COLO829 (cell line): ENCODE measurements at regions not wholly inside any gene's neighbourhood (a gene's known extent, or its start where the extent isn't known, plus 50 kb on each side); places are given as distances from the start of the nearest gene placed in this dataset.
"Not testable (repeated sequence)": the region's sequence is repeated elsewhere in the genome, so short reads cannot be mapped to it uniquely, and the experiment has no call there.

Experiments
- DNase-seq: peaks from one replicate; pipeline ENCODE4 v3.0.0; 2012; ENCODE audit warnings: low spot score

DNA sequence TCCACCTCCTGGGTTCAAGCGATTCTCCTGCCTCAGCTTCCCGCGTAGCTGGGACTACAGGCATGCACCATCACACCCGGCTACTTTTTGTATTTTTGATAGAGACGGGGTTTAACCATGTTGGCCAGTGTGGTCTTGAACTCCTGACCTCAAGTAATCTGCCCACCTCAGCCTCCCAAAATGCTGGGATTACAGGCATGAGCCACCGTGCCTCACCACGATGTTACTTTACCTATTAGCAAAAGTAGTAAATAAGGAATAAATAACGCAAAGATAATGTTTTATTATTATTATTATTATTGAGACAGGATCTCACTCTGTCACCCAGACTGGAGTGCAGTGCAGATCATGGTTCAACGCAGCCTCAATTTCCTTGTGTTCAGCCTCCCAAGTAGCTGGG is 145.9 kb downstream of the NPIPB5 start:
- DNase-seq: not testable (repeated sequence)

GRCh38 chr16:22659933-22660332 is 149.2 kb downstream of the NPIPB5 start:
- DNase-seq: no peak

- no peak for DNase-seq
These were observed 149.9 kb downstream of the NPIPB5 start for GRCh38 chr16:22660441-22661160.

GRCh38 chr16:22661161-22661647 is 150.5 kb downstream of the NPIPB5 start:
- no peak for DNase-seq

GRCh38 chr16:22662958-22663357 is 151.0 kb upstream of the HS3ST2 start:
- DNase-seq: not testable (repeated sequence)

DNA sequence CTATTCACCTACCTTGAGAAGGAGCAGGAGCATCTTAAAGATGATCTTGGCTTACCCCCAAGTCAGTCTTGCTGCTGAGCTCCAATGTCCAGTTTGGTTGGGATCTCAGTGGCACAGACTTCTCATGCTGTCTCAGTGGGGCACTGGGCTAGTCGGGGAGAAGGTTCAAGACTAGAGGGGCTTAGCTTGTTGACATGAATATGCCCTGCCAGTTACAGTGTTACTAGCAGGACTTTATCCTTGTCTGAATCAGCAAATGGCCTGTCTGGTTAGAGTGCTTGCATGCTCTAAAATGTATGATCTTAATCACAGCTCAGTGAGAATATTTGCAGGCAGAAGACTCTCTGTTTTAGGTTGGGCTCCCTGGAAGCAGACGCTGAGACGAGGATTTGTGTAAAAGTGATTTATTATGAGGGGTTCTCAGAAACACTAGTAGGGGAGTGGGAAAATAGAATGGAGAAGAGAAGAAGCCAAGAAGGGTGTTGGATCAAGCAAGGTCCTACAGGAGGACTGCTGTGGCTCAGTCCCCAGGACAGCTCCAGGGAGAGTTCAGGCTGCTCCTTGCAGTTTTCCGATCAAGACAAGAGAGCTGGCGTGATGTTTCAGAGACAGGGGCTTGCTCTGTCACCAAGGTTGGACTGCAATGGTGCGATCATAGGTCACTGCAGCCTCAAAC is 150.4 kb upstream of the HS3ST2 start:
- no peak for DNase-seq

- no peak for DNase-seq
These were observed 149.8 kb upstream of the HS3ST2 start for GRCh38 chr16:22664132-22664531.

DNA sequence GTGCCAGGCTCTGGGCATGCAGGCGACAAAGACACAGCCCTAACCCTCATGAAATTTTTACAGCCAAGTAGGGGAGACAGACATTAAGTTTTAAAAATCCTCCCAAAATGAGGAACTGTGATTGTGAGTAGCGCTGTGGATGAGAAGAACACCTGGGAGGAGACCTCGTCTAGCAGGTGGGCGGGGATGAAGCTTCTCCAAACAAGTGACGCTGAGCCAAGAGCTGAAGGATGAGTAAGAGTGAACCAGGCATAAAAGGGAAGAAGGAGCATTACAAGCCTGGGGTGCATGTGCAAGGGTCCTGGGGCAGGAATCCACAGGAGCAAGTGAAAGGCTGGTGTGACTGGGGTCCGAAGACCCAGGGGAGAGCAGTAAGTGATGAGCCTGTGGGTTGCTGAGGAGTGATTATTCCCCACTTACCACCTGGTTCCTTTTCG is 149.4 kb upstream of the HS3ST2 start:
- DNase-seq: no peak

- DNase-seq: no peak
These were observed 148.7 kb upstream of the HS3ST2 start for GRCh38 chr16:22665048-22665797.

DNA sequence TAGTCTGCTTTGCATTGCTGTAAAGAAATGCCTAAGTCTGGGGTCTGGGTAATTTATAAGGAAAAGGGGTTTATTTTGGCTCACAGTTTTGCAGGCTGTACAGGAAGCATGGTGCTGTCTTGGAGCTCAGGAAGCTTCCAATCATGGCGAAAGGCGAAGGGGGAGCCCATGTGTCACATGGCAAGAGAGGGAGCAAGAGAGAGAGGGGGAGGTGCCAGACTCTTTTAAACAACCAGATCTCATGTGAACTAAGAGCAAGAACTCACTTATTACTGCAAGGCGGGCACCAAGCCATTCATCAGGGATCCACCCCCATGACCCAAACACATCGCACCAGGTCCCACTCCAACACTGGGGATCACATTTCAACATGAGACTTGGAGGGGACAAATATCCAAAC is 148.2 kb upstream of the HS3ST2 start:
- no peak for DNase-seq

GRCh38 chr16:22668318-22668717 is 145.6 kb upstream of the HS3ST2 start:
- no peak for DNase-seq

DNA sequence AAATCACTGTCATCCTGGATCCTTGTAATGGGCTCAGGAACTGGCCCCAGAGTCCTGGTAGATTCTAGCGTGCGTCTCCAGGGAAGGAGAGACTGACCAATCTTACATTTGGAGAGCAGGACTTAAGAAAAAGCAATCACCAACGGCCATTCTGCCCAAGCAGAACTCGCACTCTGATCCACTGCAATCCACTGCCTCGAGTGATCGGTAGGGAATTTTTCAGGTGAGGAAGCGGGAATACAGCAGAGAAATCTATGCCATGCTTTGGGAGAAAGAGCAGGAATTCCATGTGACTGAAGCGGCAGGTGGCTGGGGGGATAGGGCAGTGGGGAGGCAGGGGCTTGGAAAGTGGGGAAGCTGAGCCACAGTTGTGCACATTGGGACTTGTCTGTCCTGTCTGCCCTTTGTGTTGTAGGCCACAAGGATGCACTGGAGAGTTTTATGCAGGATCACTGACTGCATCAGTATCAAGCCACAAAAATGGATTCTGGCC is 143.9 kb upstream of the HS3ST2 start:
- DNase-seq: no peak

- DNase-seq: peak; percentile 66
These were observed 143.4 kb upstream of the HS3ST2 start for GRCh38 chr16:22670551-22671041.

- no peak for DNase-seq
These were observed 142.5 kb upstream of the HS3ST2 start for GRCh38 chr16:22671301-22672076.

DNA sequence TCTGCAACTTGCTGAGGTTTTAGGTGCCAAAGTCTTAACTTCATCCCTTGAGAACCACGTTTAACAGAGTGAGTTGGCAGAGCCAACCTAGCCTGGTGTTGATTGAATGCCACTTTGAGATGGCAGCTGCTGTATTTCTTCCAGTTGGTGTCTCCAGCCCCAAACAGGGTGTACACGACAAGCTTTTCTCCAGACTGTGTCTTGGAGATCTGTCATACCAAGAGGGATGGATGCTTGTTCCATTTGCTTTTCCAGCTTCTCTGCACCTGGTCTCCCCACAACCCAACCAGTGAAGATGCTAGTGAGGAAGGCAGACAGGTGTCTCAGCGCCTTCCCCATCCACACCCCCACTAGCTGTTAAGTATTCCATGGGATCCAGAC is 141.1 kb upstream of the HS3ST2 start:
- no peak for DNase-seq

GRCh38 chr16:22673421-22673831 is 140.5 kb upstream of the HS3ST2 start:
- DNase-seq: no peak

DNA sequence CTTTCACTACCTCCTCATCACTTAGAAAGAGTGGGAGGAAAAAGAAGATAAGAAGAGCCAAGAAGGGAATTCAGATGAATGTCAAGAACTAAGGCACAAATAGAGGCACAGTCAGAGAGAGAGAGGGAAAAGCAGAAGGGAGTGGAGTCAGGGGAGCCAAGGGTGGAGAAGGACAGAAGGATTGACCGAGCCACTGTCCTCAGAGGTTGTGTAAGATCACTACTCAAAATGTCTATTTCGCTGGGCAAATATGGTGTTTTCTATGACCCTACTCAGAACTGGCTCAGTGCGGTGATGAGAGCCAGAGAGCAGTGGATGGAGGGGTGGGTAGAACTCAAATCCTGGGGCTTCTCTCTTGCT is 139.2 kb upstream of the HS3ST2 start:
- no peak for DNase-seq

GRCh38 chr16:22675745-22676540 is 138.0 kb upstream of the HS3ST2 start:
- no peak for DNase-seq

GRCh38 chr16:22677024-22677830 is 136.7 kb upstream of the HS3ST2 start:
- DNase-seq: no peak

GRCh38 chr16:22678311-22678710 is 135.7 kb upstream of the HS3ST2 start:
- DNase-seq: no peak
